ENCODE measurements at regions not wholly inside any gene's neighbourhood (a gene's known extent, or its start where the extent isn't known, plus 50 kb on each side); places are given as distances from the start of the nearest gene placed in this dataset.

- peak overlapping the region; percentile 19 for H3K4me3 ChIP-seq (ENCODE audit: low read length)
- peaks cover 30% of the 10 kb centered on the region for H3K27me3 ChIP-seq (ENCODE audit: control insufficient read depth, insufficient read depth, low read length)
- peaks cover 16% of the 10 kb centered on the region for H3K4me1 ChIP-seq (ENCODE audit: control insufficient read depth, low read depth, low read length)
- H3K9me3 ChIP-seq (ENCODE audit: control insufficient read depth, low read depth, low read length): no peaks in the 10 kb centered on the region
- no peaks in the 10 kb centered on the region for H3K36me3 ChIP-seq (ENCODE audit: control insufficient read depth, low read depth, low read length)
- no peak overlapping the region for H3K9ac ChIP-seq (ENCODE audit: low read length)
- no peak overlapping the region for H3K27ac ChIP-seq (ENCODE audit: low read length)
These were observed 63.5 kb upstream of the ASCC3 start for GRCh38 chr6:100944644-100945043.

- peaks cover 16% of the 10 kb centered on the region for H3K4me1 ChIP-seq (ENCODE audit: control insufficient read depth, low read depth, low read length)
- no peaks in the 10 kb centered on the region for H3K9me3 ChIP-seq (ENCODE audit: control insufficient read depth, low read depth, low read length)
- H3K9ac ChIP-seq (ENCODE audit: low read length): no peak overlapping the region
- H3K27ac ChIP-seq (ENCODE audit: low read length): no peak overlapping the region
- H3K4me3 ChIP-seq (ENCODE audit: low read length): no peak overlapping the region
- peaks cover 30% of the 10 kb centered on the region for H3K27me3 ChIP-seq (ENCODE audit: control insufficient read depth, insufficient read depth, low read length)
- no peaks in the 10 kb centered on the region for H3K36me3 ChIP-seq (ENCODE audit: control insufficient read depth, low read depth, low read length)
These were observed 65.0 kb upstream of the ASCC3 start for GRCh38 chr6:100946021-100946540.

- Histone ChIP-seq H3K27ac (ENCODE audit: low read length) (no peak overlapping the region), H3K4me3 (ENCODE audit: low read length) (no peak overlapping the region), H3K9ac (ENCODE audit: low read length) (no peak overlapping the region), H3K27me3 (ENCODE audit: control insufficient read depth, insufficient read depth, low read length) (peaks cover 30% of the 10 kb centered on the region), H3K36me3 (ENCODE audit: control insufficient read depth, low read depth, low read length) (no peaks in the 10 kb centered on the region), H3K9me3 (ENCODE audit: control insufficient read depth, low read depth, low read length) (no peaks in the 10 kb centered on the region), H3K4me1 (ENCODE audit: control insufficient read depth, low read depth, low read length) (peaks cover 16% of the 10 kb centered on the region)
These were observed 65.6 kb upstream of the ASCC3 start for GRCh38 chr6:100946711-100947110.

DNA sequence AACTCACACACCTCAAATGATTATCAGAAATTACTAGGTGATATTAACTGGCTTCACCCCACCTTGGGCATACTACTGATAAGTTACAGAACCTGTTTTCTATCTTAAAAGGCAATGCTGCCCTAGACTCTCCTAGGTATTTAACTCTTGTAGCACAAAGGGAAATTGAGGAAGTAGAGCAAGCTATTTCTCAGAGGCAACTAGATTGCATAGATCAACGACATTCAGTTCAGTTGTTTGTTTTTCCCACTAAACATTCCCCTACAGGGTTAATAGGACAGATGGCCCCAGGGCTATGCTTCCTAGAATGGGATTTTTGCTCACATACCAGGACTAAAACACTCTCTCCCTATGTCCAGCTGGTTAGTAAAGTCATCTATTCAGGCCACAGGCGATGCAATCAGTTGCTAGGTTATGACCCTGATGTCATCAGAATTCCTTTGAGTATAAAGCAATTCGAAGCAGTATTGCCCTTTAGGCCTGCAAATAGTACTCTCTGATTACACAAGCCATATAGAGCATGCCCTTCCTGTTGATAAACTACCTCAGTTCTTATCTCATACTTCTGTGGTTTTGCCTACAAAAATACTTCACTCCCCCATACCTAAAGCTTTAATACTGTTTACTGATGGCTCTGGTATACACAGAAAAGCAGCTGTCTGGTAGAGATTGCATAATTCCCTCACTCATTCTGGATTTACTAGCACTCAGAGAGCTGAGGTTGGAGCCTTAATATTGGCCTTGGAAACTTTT, 67.4 kb upstream of the ASCC3 start:
- Histone ChIP-seq H3K4me3 (ENCODE audit: low read length) (no peak overlapping the region), H3K4me1 (ENCODE audit: control insufficient read depth, low read depth, low read length) (peaks cover 16% of the 10 kb centered on the region), H3K27ac (ENCODE audit: low read length) (no peak overlapping the region), H3K36me3 (ENCODE audit: control insufficient read depth, low read depth, low read length) (no peaks in the 10 kb centered on the region), H3K27me3 (ENCODE audit: control insufficient read depth, insufficient read depth, low read length) (peaks cover 27% of the 10 kb centered on the region), H3K9me3 (ENCODE audit: control insufficient read depth, low read depth, low read length) (no peaks in the 10 kb centered on the region), H3K9ac (ENCODE audit: low read length) (no peak overlapping the region)

- Histone ChIP-seq H3K36me3 (ENCODE audit: control insufficient read depth, low read depth, low read length) (no peaks in the 10 kb centered on the region), H3K4me1 (ENCODE audit: control insufficient read depth, low read depth, low read length) (no peaks in the 10 kb centered on the region), H3K9ac (ENCODE audit: low read length) (no peak overlapping the region), H3K9me3 (ENCODE audit: control insufficient read depth, low read depth, low read length) (no peaks in the 10 kb centered on the region), H3K27ac (ENCODE audit: low read length) (no peak overlapping the region), H3K27me3 (ENCODE audit: control insufficient read depth, insufficient read depth, low read length) (no peaks in the 10 kb centered on the region), H3K4me3 (ENCODE audit: low read length) (no peak overlapping the region)
These were observed 70.9 kb upstream of the ASCC3 start for GRCh38 chr6:100952006-100952405.

- Histone ChIP-seq H3K27me3 (ENCODE audit: control insufficient read depth, insufficient read depth, low read length) (no peaks in the 10 kb centered on the region), H3K4me3 (ENCODE audit: low read length) (no peak overlapping the region)
These were observed 78.2 kb upstream of the ASCC3 start for GRCh38 chr6:100959280-100959679.

DNA sequence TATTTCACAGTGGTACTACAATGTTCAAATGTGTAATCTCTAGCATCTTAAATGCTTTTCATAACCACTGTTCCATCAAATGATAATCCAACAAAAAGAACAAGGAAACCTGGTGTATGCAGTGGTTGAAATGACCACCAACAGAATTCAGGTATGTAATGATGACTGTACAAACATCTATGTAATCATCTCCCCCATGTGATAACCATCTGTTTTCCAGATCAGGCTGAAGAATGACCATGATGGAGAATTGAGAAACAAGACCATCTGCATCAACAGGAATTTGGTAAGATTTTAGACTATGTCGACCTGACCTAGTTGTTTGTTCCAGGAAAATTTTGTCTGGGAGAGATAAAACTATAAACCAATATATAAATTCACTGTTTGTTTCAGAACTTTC, 81.3 kb upstream of the ASCC3 start:
- H3K36me3 ChIP-seq (ENCODE audit: control insufficient read depth, low read depth, low read length): no peaks in the 10 kb centered on the region

More at GRCh38 chr6:100959280-100959679, 78.2 kb upstream of the ASCC3 start:
- H3K36me3 ChIP-seq (ENCODE audit: control insufficient read depth, low read depth, low read length): no peaks in the 10 kb centered on the region
- H3K4me1 ChIP-seq (ENCODE audit: control insufficient read depth, low read depth, low read length): no peaks in the 10 kb centered on the region
- no peak overlapping the region for H3K27ac ChIP-seq (ENCODE audit: low read length)
- H3K9ac ChIP-seq (ENCODE audit: low read length): no peak overlapping the region
- no peaks in the 10 kb centered on the region for H3K9me3 ChIP-seq (ENCODE audit: control insufficient read depth, low read depth, low read length)

GRCh38 chr6:100965067-100965466, 83.9 kb upstream of the ASCC3 start:
- Histone ChIP-seq H3K36me3 (ENCODE audit: control insufficient read depth, low read depth, low read length) (no peaks in the 10 kb centered on the region), H3K9ac (ENCODE audit: low read length) (no peak overlapping the region)

More for the DNA sequence above, 81.3 kb upstream of the ASCC3 start:
- Histone ChIP-seq H3K27me3 (ENCODE audit: control insufficient read depth, insufficient read depth, low read length) (no peaks in the 10 kb centered on the region), H3K27ac (ENCODE audit: low read length) (no peak overlapping the region), H3K4me1 (ENCODE audit: control insufficient read depth, low read depth, low read length) (no peaks in the 10 kb centered on the region), H3K9me3 (ENCODE audit: control insufficient read depth, low read depth, low read length) (no peaks in the 10 kb centered on the region), H3K9ac (ENCODE audit: low read length) (no peak overlapping the region), H3K4me3 (ENCODE audit: low read length) (no peak overlapping the region)

DNA sequence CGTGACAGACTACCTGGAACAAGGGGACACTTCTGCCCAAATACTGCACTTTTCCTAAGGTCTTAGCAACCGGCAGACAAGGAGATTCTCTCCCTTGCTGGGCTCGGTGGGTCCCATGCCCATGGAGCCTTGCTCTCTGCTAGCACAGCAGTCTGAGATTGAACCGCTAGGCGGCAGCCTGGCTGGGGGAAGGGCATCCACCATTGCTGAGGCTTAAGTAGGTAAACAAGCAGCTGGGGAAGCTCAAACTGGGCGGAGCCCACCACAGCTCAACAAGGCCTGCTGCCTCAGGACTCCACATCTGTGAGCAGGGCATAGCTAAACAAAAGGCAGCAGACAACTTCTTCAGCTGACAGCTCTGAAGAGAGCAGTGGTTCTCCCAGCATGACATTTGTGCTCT, 87.8 kb upstream of the ASCC3 start:
- no peaks in the 10 kb centered on the region for H3K9me3 ChIP-seq (ENCODE audit: control insufficient read depth, low read depth, low read length)
- no peaks in the 10 kb centered on the region for H3K4me1 ChIP-seq (ENCODE audit: control insufficient read depth, low read depth, low read length)
- H3K27me3 ChIP-seq (ENCODE audit: control insufficient read depth, insufficient read depth, low read length): no peaks in the 10 kb centered on the region
- H3K9ac ChIP-seq (ENCODE audit: low read length): no peak overlapping the region
- no peak overlapping the region for H3K4me3 ChIP-seq (ENCODE audit: low read length)
- no peaks in the 10 kb centered on the region for H3K36me3 ChIP-seq (ENCODE audit: control insufficient read depth, low read depth, low read length)
- H3K27ac ChIP-seq (ENCODE audit: low read length): no peak overlapping the region

More at GRCh38 chr6:100965067-100965466, 83.9 kb upstream of the ASCC3 start:
- Histone ChIP-seq H3K9me3 (ENCODE audit: control insufficient read depth, low read depth, low read length) (no peaks in the 10 kb centered on the region), H3K27ac (ENCODE audit: low read length) (no peak overlapping the region), H3K4me1 (ENCODE audit: control insufficient read depth, low read depth, low read length) (no peaks in the 10 kb centered on the region), H3K27me3 (ENCODE audit: control insufficient read depth, insufficient read depth, low read length) (no peaks in the 10 kb centered on the region), H3K4me3 (ENCODE audit: low read length) (no peak overlapping the region)

DNA sequence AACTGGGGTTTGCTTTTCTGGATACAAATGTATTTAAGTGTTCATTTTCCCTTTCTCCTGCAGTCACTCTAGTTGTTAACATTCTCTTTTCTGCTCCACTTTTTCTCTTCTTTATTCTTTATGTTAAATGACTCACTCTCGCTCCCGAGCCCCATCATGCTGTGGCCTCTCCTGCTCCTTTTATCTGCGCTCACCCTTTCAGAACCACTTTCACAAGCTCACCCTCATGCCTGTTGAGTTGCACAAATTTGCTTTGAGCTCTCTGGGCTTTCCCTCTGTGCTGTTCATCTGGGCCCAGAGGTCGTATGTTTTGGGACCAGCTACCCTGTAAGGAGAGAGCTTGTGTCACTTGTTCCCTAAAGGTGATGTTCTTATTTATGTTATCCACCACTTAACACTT, 98.1 kb upstream of the ASCC3 start:
- no peaks in the 10 kb centered on the region for H3K4me1 ChIP-seq (ENCODE audit: control insufficient read depth, low read depth, low read length)
- H3K36me3 ChIP-seq (ENCODE audit: control insufficient read depth, low read depth, low read length): no peaks in the 10 kb centered on the region
- H3K27ac ChIP-seq (ENCODE audit: low read length): no peak overlapping the region
- H3K9me3 ChIP-seq (ENCODE audit: control insufficient read depth, low read depth, low read length): peaks cover 3% of the 10 kb centered on the region
- H3K4me3 ChIP-seq (ENCODE audit: low read length): no peak overlapping the region
- H3K9ac ChIP-seq (ENCODE audit: low read length): no peak overlapping the region
- no peaks in the 10 kb centered on the region for H3K27me3 ChIP-seq (ENCODE audit: control insufficient read depth, insufficient read depth, low read length)

GRCh38 chr6:100980949-100981348, 99.8 kb upstream of the ASCC3 start:
- Histone ChIP-seq H3K4me1 (ENCODE audit: control insufficient read depth, low read depth, low read length) (no peaks in the 10 kb centered on the region), H3K9me3 (ENCODE audit: control insufficient read depth, low read depth, low read length) (peaks cover 3% of the 10 kb centered on the region), H3K27ac (ENCODE audit: low read length) (no peak overlapping the region), H3K9ac (ENCODE audit: low read length) (no peak overlapping the region), H3K27me3 (ENCODE audit: control insufficient read depth, insufficient read depth, low read length) (no peaks in the 10 kb centered on the region), H3K36me3 (ENCODE audit: control insufficient read depth, low read depth, low read length) (no peaks in the 10 kb centered on the region), H3K4me3 (ENCODE audit: low read length) (no peak overlapping the region)

- no peaks in the 10 kb centered on the region for H3K27me3 ChIP-seq (ENCODE audit: control insufficient read depth, insufficient read depth, low read length)
- H3K4me1 ChIP-seq (ENCODE audit: control insufficient read depth, low read depth, low read length): no peaks in the 10 kb centered on the region
- H3K9ac ChIP-seq (ENCODE audit: low read length): no peak overlapping the region
- H3K36me3 ChIP-seq (ENCODE audit: control insufficient read depth, low read depth, low read length): no peaks in the 10 kb centered on the region
- no peak overlapping the region for H3K27ac ChIP-seq (ENCODE audit: low read length)
- peaks cover 3% of the 10 kb centered on the region for H3K9me3 ChIP-seq (ENCODE audit: control insufficient read depth, low read depth, low read length)
- H3K4me3 ChIP-seq (ENCODE audit: low read length): no peak overlapping the region
These were observed 105.8 kb upstream of the ASCC3 start for GRCh38 chr6:100986921-100987320.

Measured in iPS-18a (cell line).